C4-2B (cell line): ENCODE measurements at regions not wholly inside any gene's neighbourhood (a gene's known extent, or its start where the extent isn't known, plus 50 kb on each side); places are given as distances from the start of the nearest gene placed in this dataset.

Source experiments
- ZFX ChIP-seq: fragments of 450-650 bp; IDR thresholded peaks from 2 replicates; pipeline ENCODE4 v1.6.1; 2017
- TF ChIP-seq, protein P1 (sequence below): fragments of 450-650 bp; conservative IDR thresholded peaks from 2 replicates; pipeline ENCODE4 v1.5.1; 2017; ENCODE audit warnings: mild to moderate bottlenecking

DNA sequence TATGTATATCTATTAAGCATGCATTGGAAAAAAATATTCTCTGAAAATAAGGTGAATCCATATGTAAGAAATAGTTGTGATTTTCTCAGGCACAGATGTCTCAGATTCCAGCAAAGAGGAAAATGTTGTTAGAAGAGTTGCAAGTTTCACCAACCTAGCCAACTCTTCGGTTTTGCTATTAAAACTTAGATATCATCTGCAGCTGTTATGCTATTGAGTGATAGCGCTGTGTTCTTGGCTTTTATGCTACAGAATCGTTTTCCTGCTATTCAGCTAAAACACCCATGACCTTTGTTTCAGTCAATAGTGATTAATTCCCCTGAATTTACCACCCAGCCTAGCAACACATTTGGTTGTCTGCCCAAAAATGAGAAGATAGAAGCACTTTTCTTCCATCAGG, 795.6 kb upstream of the ANO3 start:
- TF ChIP-seq, protein P1, sequence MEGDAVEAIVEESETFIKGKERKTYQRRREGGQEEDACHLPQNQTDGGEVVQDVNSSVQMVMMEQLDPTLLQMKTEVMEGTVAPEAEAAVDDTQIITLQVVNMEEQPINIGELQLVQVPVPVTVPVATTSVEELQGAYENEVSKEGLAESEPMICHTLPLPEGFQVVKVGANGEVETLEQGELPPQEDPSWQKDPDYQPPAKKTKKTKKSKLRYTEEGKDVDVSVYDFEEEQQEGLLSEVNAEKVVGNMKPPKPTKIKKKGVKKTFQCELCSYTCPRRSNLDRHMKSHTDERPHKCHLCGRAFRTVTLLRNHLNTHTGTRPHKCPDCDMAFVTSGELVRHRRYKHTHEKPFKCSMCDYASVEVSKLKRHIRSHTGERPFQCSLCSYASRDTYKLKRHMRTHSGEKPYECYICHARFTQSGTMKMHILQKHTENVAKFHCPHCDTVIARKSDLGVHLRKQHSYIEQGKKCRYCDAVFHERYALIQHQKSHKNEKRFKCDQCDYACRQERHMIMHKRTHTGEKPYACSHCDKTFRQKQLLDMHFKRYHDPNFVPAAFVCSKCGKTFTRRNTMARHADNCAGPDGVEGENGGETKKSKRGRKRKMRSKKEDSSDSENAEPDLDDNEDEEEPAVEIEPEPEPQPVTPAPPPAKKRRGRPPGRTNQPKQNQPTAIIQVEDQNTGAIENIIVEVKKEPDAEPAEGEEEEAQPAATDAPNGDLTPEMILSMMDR, result no peak
- no peak for TF ChIP-seq ZFX
